HepG2 (cell line): ENCODE measurements at regions not wholly inside any gene's neighbourhood (a gene's known extent, or its start where the extent isn't known, plus 50 kb on each side); places are given as distances from the start of the nearest gene placed in this dataset.

ENCODE experiments used
- ATAC-seq: fragments of 200-7000 bp; cut with Tn5 transposase; 3 replicates; pipeline ENCODE4 v1.9.1; 2020; ENCODE audit warnings: mild to moderate bottlenecking, moderate library complexity
- BruUV-seq: library from RNA; stranded (reverse); fragments of 400-500 nt; replicated peaks from 2 replicates; lab custom pipeline; 2021; lab: Mats Ljungman, UMichigan
- CTCF ChIA-PET: fragments of 300-600 bp; formaldehyde crosslinking; extraction: SDS; loops from one replicate; lab custom pipeline; 2021; ENCODE audit warnings: low total read pairs, inconsistent platforms, low intra/inter-chr PET ratio; lab: Yijun Ruan, JAX
- POLR2A ChIA-PET: fragments of 350-600 bp; sonication (Branson Sonifier 250); formaldehyde crosslinking; loops from one replicate; lab custom pipeline; 2020; ENCODE audit warnings: antibody characterized with exemption, inconsistent platforms; lab: Yijun Ruan, JAX
- DNase-seq: peaks from one replicate; pipeline ENCODE4 v3.0.0-alpha.2; 2015; ENCODE audit warnings: low spot score
- FAIRE-seq: peaks from 3 replicates; lab custom pipeline; 2011; peaks lifted over from hg19 to GRCh38; lab: Jason Lieb, UNC
- H2AFZ ChIP-seq: one replicate; pipeline ENCODE4 v1.6.1; 2011; ENCODE audit warnings: low read length, inconsistent platforms
- H3K27ac ChIP-seq: fragments of 300-600 bp; 3 replicates; pipeline ENCODE4 v1.8.0; 2011; ENCODE audit warnings: mixed run types, mild to moderate bottlenecking, mixed read lengths, low read length, inconsistent platforms; ENCODE audit not compliant: insufficient read depth; ENCODE audit errors: extremely low read length
- H3K27me3 ChIP-seq, 2 experiments: fragments of 200-600 bp in 1 of 2; 2 replicates in 1 of 2; 3 replicates in 1 of 2; pipeline versions ENCODE4 v1.6.0 to v1.8.0; 2011; ENCODE audit warnings: low read length in 2 of 2, mild to moderate bottlenecking in 2 of 2, moderate library complexity in 2 of 2, inconsistent platforms in 1 of 2; ENCODE audit not compliant: insufficient read depth in 2 of 2, control insufficient read depth in 1 of 2
- H3K36me3 ChIP-seq, 2 experiments: fragments of 200-600 bp in 1 of 2; replicated peaks in 1 of 2; 2 replicates in 1 of 2; 3 replicates in 1 of 2; pipeline versions ENCODE4 v1.5.1 to v1.8.0; 2011; ENCODE audit warnings: low read length in 2 of 2, inconsistent platforms in 1 of 2; ENCODE audit not compliant: insufficient read depth in 2 of 2, control insufficient read depth in 1 of 2
- H3K4me1 ChIP-seq: 2 replicates; pipeline ENCODE4 v1.5.1; 2012; ENCODE audit warnings: low read length, inconsistent platforms; ENCODE audit not compliant: insufficient read depth
- H3K4me2 ChIP-seq: 2 replicates; pipeline ENCODE4 v1.6.0; 2011; ENCODE audit warnings: low read depth, low read length, inconsistent platforms
- H3K4me3 ChIP-seq, 3 experiments: fragments of 200-600 bp in 1 of 3; sonication (generic), shearing (Covaris generic) in 1 of 3; replicated peaks in 1 of 3; 2 replicates each; pipeline ENCODE4 v1.5.1; 2011 to 2016; ENCODE audit warnings: low read length in 3 of 3, inconsistent platforms in 2 of 3, low read depth in 2 of 3, mild to moderate bottlenecking in 2 of 3, control low read depth in 1 of 3, mixed read lengths in 1 of 3; ENCODE audit not compliant: insufficient read depth in 1 of 3
- H3K79me2 ChIP-seq: one replicate; pipeline ENCODE4 v1.6.1; 2011; ENCODE audit warnings: low read length, inconsistent platforms; ENCODE audit not compliant: insufficient read depth
- H3K9ac ChIP-seq: 2 replicates; pipeline ENCODE4 v1.6.0; 2011; ENCODE audit warnings: mild to moderate bottlenecking, low read depth, low read length, inconsistent platforms; ENCODE audit not compliant: insufficient read depth
- H3K9me3 ChIP-seq: 2 replicates; pipeline ENCODE4 v1.5.1; 2012; ENCODE audit warnings: mild to moderate bottlenecking, low read length
- H4K20me1 ChIP-seq: 2 replicates; pipeline ENCODE4 v1.6.0; 2011; ENCODE audit warnings: inconsistent platforms, mild to moderate bottlenecking, low read length, moderate library complexity; ENCODE audit not compliant: insufficient read depth
- AGO2 ChIP-seq: fragments of 200-400 bp; formaldehyde crosslinking; optimal IDR thresholded peaks from 2 replicates; pipeline ENCODE3; 2017; ENCODE audit warnings: mild to moderate bottlenecking, low read depth, low read length, moderate library complexity
- CBX1 ChIP-seq: IDR thresholded peaks from one replicate; pipeline ENCODE4 v1.6.1; 2016; ENCODE audit warnings: antibody characterized with exemption, low read depth
- CENPX ChIP-seq: sonication (generic); formaldehyde crosslinking; IDR thresholded peaks from 2 replicates; pipeline ENCODE4 v1.9.0; 2021; ENCODE audit warnings: mild to moderate bottlenecking, missing genetic modification reagents, moderate library complexity
- GZF1 ChIP-seq: sonication (generic); formaldehyde crosslinking; IDR thresholded peaks from 2 replicates; pipeline ENCODE4 v1.5.1; 2020; ENCODE audit warnings: mild to moderate bottlenecking, missing genetic modification reagents
- POLR2AphosphoS5 ChIP-seq: IDR thresholded peaks from 2 replicates; pipeline ENCODE4 v1.6.1; 2012; ENCODE audit warnings: low read depth, low read length
- RAD51 ChIP-seq: fragments of 450-650 bp; IDR thresholded peaks from 2 replicates; pipeline ENCODE4 v1.6.1; 2016; ENCODE audit warnings: borderline replicate concordance
- REL ChIP-seq: sonication (generic); formaldehyde crosslinking; conservative IDR thresholded peaks from 2 replicates; pipeline ENCODE4 v1.8.0; 2022; ENCODE audit warnings: mild to moderate bottlenecking, missing genetic modification reagents, moderate library complexity
- RFXANK ChIP-seq: IDR thresholded peaks from 2 replicates; pipeline ENCODE4 v1.6.1; 2016
- SAFB2 ChIP-seq: sonication (generic); formaldehyde crosslinking; IDR thresholded peaks from 2 replicates; pipeline ENCODE4 v1.5.1; 2020; ENCODE audit warnings: missing genetic modification reagents, low read depth, mild to moderate bottlenecking, borderline replicate concordance
- SIN3A ChIP-seq: IDR thresholded peaks from 2 replicates; pipeline ENCODE4 v1.6.1; 2011; ENCODE audit warnings: low read depth, mild to moderate bottlenecking, control low read depth, low read length, borderline replicate concordance
- TBX2 ChIP-seq: sonication (generic); formaldehyde crosslinking; IDR thresholded peaks from 2 replicates; pipeline ENCODE4 v1.5.0; 2020; ENCODE audit warnings: missing genetic modification reagents, mild to moderate bottlenecking, borderline replicate concordance
- ZNF335 ChIP-seq: sonication (generic); formaldehyde crosslinking; IDR thresholded peaks from 2 replicates; pipeline ENCODE4 v1.4.0; 2020; ENCODE audit warnings: missing genetic modification reagents
- ZNF468 ChIP-seq: sonication (generic); formaldehyde crosslinking; IDR thresholded peaks from 2 replicates; pipeline ENCODE4 v1.8.0; 2022; ENCODE audit warnings: mild to moderate bottlenecking, moderate library complexity, missing genetic modification reagents
- ZNF616 ChIP-seq: sonication (generic); formaldehyde crosslinking; IDR thresholded peaks from 2 replicates; pipeline ENCODE4 v1.5.0; 2020; ENCODE audit warnings: low read depth, mild to moderate bottlenecking, missing genetic modification reagents
- ZNF709 ChIP-seq: sonication (generic); formaldehyde crosslinking; IDR thresholded peaks from 2 replicates; pipeline ENCODE4 v1.5.0; 2020; ENCODE audit warnings: mild to moderate bottlenecking, missing genetic modification reagents
- WGBS: methylation state at CpG from one replicate; pipeline ENCODE4 v1.1.6; 2017; ENCODE audit warnings: low lambda C conversion rate; 5-methylcytosine and 5-hydroxymethylcytosine counted together
- in situ Hi-C: cut with HindIII; loops from 2 replicates; pipeline ENCODE4 v1.10.0; 2017; ENCODE audit warnings: low pct_unique_long_range_greater_than_20kb; ENCODE audit not compliant: extremely low pct_ligation_motif_present
- intact Hi-C: fragments of 100-400 bp; cut with micrococcal nuclease; formaldehyde crosslinking; loops from one replicate; pipeline ENCODE4 v1.10.0; 2022; ENCODE audit not compliant: unreplicated experiment
- TF ChIP-seq, protein P1 (sequence below): sonication (generic); formaldehyde crosslinking; IDR thresholded peaks from 2 replicates; pipeline ENCODE4 v1.8.0; 2022; ENCODE audit warnings: missing genetic modification reagents, low read depth, mild to moderate bottlenecking, borderline replicate concordance
- TF ChIP-seq, protein P2 (sequence below): sonication (generic); formaldehyde crosslinking; IDR thresholded peaks from 2 replicates; pipeline ENCODE4 v1.8.1; 2023; ENCODE audit warnings: mild to moderate bottlenecking, missing genetic modification reagents

DNA sequence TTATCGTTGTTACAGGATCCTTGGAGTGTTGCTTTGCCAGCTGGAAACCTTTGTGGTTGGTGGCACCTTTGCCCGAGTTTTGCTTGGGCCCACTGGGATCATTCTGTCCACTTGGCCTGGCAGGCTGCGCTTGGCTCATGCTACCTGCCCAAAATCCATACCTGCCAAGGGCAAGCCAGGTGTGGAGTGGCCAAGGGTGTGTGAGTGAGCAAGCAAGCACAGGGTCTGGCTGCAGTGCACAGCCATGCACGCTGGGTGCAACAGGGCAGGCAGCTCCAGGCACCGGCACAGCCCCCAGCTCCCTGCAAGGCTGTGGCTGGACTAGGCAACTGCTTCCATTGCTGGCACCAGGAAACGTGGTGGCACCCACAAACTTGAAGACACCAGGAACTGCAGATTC is 421.8 kb downstream of the ARL4A start:
- intact Hi-C loops, result no loop called here
- no peak for TF ChIP-seq REL (CRISPR knock-in tag)
- no peak for TF ChIP-seq TBX2 (CRISPR knock-in tag)
- DNase-seq (no peak), ATAC-seq (peak; percentile 79), FAIRE-seq (no peak)
- BruUV-seq, result no TSS peak
- ChIA-PET CTCF (no interaction called here), POLR2A (interaction anchor here (2.1 kb wide), 1 partner anchor 422 kb away, joined by 6 read pairs; the partner anchor contains the start of gene ARL4A)
- peak overlapping the region; percentile 44; the same call in 1 of the 2 replicates for H3K4me2 ChIP-seq
- H3K27me3 ChIP-seq, result no peaks in the 10 kb centered on the region
- H3K4me1 ChIP-seq, result peaks cover 13% of the 10 kb centered on the region
- H2AFZ ChIP-seq, result no peak overlapping the region
- 48% methylated on average over 3 of the region's 6 CpGs for WGBS
- H3K36me3 ChIP-seq, result no peaks in the 10 kb centered on the region
- H4K20me1 ChIP-seq, result no peaks in the 10 kb centered on the region
- no peaks in the 10 kb centered on the region for H3K9me3 ChIP-seq
- H3K9ac ChIP-seq, result no peak overlapping the region
- H3K27ac ChIP-seq, result no peak overlapping the region
- no peak overlapping the region for H3K4me3 ChIP-seq
- in situ Hi-C loops, result loop anchor here (25.0 kb wide), 1 partner anchor 422 kb away; the partner anchor contains the start of gene ARL4A
- H3K79me2 ChIP-seq, result no peaks in the 10 kb centered on the region

DNA sequence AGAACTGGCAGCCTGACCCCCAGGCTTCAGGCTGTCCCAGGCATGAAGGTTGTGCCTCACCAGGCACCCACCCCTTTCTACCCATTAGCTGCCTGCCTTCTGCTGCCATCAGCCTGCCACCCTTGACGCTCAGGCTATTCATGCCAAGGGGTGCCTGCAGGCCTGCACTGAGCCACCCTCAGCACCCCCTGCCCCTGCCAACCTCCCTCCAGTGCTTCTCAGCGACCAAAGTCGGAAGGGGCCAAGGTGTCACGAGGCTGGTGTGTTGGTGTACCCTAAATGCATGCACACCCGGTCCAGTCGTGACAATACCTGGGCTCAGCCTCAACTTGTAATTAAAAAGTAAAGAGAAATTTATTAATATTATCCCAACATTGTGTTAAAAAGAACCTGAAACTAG is 422.7 kb downstream of the ARL4A start:
- H3K9me3 ChIP-seq, result no peaks in the 10 kb centered on the region
- H3K36me3 ChIP-seq, result no peaks in the 10 kb centered on the region
- in situ Hi-C loops (loop anchor here (25.0 kb wide), 1 partner anchor 423 kb away; the partner anchor contains the start of gene ARL4A), intact Hi-C loops (loop anchor here (10.0 kb wide), 1 partner anchor 585 kb away; no protein-coding TSS in a partner anchor)
- ATAC-seq (no peak), DNase-seq (no peak), FAIRE-seq (no peak)
- no peaks in the 10 kb centered on the region for H3K79me2 ChIP-seq
- WGBS, result 72% methylated on average over 5 of the region's 6 CpGs
- no peaks in the 10 kb centered on the region for H3K27me3 ChIP-seq
- no TSS peak for BruUV-seq
- no peak overlapping the region for H2AFZ ChIP-seq
- ChIA-PET POLR2A (no interaction called here), CTCF (no interaction called here)
- no peak overlapping the region for H3K27ac ChIP-seq
- no peak overlapping the region for H3K9ac ChIP-seq
- H3K4me3 ChIP-seq, result no peak overlapping the region
- peaks cover 11% of the 10 kb centered on the region; the same call in 1 of the 2 replicates for H3K4me1 ChIP-seq
- no peaks in the 10 kb centered on the region for H4K20me1 ChIP-seq
- no peak overlapping the region for H3K4me2 ChIP-seq
- TF ChIP-seq ZNF335 (CRISPR knock-in tag) (no peak), ZNF709 (CRISPR knock-in tag) (no peak), AGO2 (no peak), CENPX (CRISPR knock-in tag) (no peak), POLR2AphosphoS5 (no peak), GZF1 (CRISPR knock-in tag) (no peak), RAD51 (no peak), RFXANK (CRISPR knock-in tag) (no peak), SIN3A (no peak), ZNF616 (no peak), CBX1 (no peak), ZNF468 (CRISPR knock-in tag) (no peak), SAFB2 (CRISPR knock-in tag) (no peak)
- TF ChIP-seq, protein P1, sequence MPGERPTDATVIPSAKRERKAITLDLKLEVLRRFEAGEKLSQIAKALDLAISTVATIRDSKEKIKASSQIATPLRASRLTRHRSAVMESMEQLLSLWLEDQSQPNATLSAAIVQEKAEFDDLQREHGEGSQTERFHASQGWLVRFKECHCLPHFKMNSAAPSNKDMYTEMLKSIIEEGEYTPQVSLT, result no peak
- TF ChIP-seq, protein P2, sequence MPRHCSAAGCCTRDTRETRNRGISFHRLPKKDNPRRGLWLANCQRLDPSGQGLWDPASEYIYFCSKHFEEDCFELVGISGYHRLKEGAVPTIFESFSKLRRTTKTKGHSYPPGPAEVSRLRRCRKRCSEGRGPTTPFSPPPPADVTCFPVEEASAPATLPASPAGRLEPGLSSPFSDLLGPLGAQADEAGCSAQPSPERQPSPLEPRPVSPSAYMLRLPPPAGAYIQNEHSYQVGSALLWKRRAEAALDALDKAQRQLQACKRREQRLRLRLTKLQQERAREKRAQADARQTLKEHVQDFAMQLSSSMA (CRISPR knock-in tag), result no peak
